Smooth muscle cell (in vitro differentiated cells): ENCODE measurements at regions not wholly inside any gene's neighbourhood (a gene's known extent, or its start where the extent isn't known, plus 50 kb on each side); places are given as distances from the start of the nearest gene placed in this dataset.

Experiments
- DNase-seq: peaks from one replicate; lab custom pipeline; 2025; ENCODE audit not compliant: unreplicated experiment; lab: John Stamatoyannopoulos, UW
- H2AFZ ChIP-seq: fragments of 200-600 bp; sonication (generic); 2 replicates; pipeline ENCODE4 v1.6.0; 2016; ENCODE audit warnings: antibody characterized with exemption, low read depth, mild to moderate bottlenecking
- H3F3A ChIP-seq: fragments of 200-600 bp; sonication (generic); 2 replicates; pipeline ENCODE4 v1.6.0; 2017; ENCODE audit warnings: antibody characterized with exemption, low read depth
- H3K27ac ChIP-seq: fragments of 200-600 bp; sonication (generic); 2 replicates; pipeline ENCODE4 v1.5.1; 2016; ENCODE audit warnings: low read depth, mild to moderate bottlenecking
- H3K27me3 ChIP-seq: fragments of 200-600 bp; sonication (generic); 2 replicates; pipeline ENCODE4 v1.6.1; 2016; ENCODE audit warnings: low read depth, mild to moderate bottlenecking
- H3K36me3 ChIP-seq: fragments of 200-600 bp; sonication (generic); 2 replicates; pipeline ENCODE4 v1.5.1; 2016; ENCODE audit warnings: low read depth
- H3K4me1 ChIP-seq: fragments of 200-600 bp; sonication (generic); 2 replicates; pipeline ENCODE4 v1.5.1; 2016; ENCODE audit warnings: low read depth
- H3K4me2 ChIP-seq: fragments of 200-600 bp; sonication (generic); 2 replicates; pipeline ENCODE4 v1.6.0; 2016; ENCODE audit warnings: mild to moderate bottlenecking
- H3K4me3 ChIP-seq: fragments of 200-600 bp; sonication (generic); 2 replicates; pipeline ENCODE4 v1.5.1; 2016; ENCODE audit warnings: mild to moderate bottlenecking
- H3K79me2 ChIP-seq: fragments of 200-600 bp; sonication (generic); 2 replicates; pipeline ENCODE4 v1.6.0; 2016; ENCODE audit warnings: low read depth, mild to moderate bottlenecking
- H3K9ac ChIP-seq: fragments of 200-600 bp; sonication (generic); 2 replicates; pipeline ENCODE4 v1.6.0; 2016; ENCODE audit warnings: low read depth
- H3K9me3 ChIP-seq: fragments of 200-600 bp; sonication (generic); replicated peaks from 2 replicates; pipeline ENCODE4 v1.5.1; 2016; ENCODE audit warnings: low read depth
- H4K20me1 ChIP-seq: fragments of 200-600 bp; sonication (generic); 2 replicates; pipeline ENCODE4 v1.6.0; 2016; ENCODE audit warnings: low read depth
- CTCF ChIP-seq: fragments of 200-600 bp; sonication (generic); IDR thresholded peaks from 2 replicates; pipeline ENCODE4 v1.5.1; 2017; ENCODE audit warnings: borderline replicate concordance, mild to moderate bottlenecking, antibody characterized with exemption; ENCODE audit not compliant: insufficient read depth, poor library complexity, severe bottlenecking
- WGBS: methylation state at CpG from one replicate; pipeline ENCODE4 v1.1.7; 2016; ENCODE audit warnings: low lambda C conversion rate; 5-methylcytosine and 5-hydroxymethylcytosine counted together

GRCh38 chr21:35328856-35329455, 279.9 kb upstream of the RUNX1 start:
- 88% methylated on average over 6 of the region's 6 CpGs for WGBS
- Histone ChIP-seq H3K4me3 (no peak overlapping the region), H2AFZ (peak overlapping the region; percentile 14), H3K79me2 (no peaks in the 10 kb centered on the region), H3K27ac (no peak overlapping the region), H3F3A (peaks cover 12% of the 10 kb centered on the region), H3K36me3 (no peaks in the 10 kb centered on the region), H3K4me1 (peaks cover 17% of the 10 kb centered on the region), H3K27me3 (no peaks in the 10 kb centered on the region), H3K9me3 (no peaks in the 10 kb centered on the region), H3K4me2 (no peak overlapping the region), H4K20me1 (no peaks in the 10 kb centered on the region), H3K9ac (no peak overlapping the region)
- DNase-seq, result no peak
- TF ChIP-seq CTCF, result no peak

GRCh38 chr21:35326677-35327076, 277.6 kb upstream of the RUNX1 start:
- Histone ChIP-seq H3K9ac (no peak overlapping the region), H3K79me2 (no peaks in the 10 kb centered on the region), H3K27me3 (no peaks in the 10 kb centered on the region), H3K4me2 (peak overlapping the region; percentile 69), H2AFZ (no peak overlapping the region), H3K36me3 (no peaks in the 10 kb centered on the region), H3K4me1 (peaks cover 17% of the 10 kb centered on the region), H4K20me1 (no peaks in the 10 kb centered on the region), H3K4me3 (no peak overlapping the region), H3K27ac (peak overlapping the region; percentile 95), H3K9me3 (no peaks in the 10 kb centered on the region), H3F3A (peaks cover 16% of the 10 kb centered on the region)
- DNase-seq, result no peak
- 46% methylated on average over 2 of the region's 2 CpGs for WGBS
- TF ChIP-seq CTCF, result no peak

GRCh38 chr21:35325953-35326352, 276.9 kb upstream of the RUNX1 start:
- Histone ChIP-seq H3K4me3 (no peak overlapping the region), H3K79me2 (no peaks in the 10 kb centered on the region), H4K20me1 (no peaks in the 10 kb centered on the region), H3K27ac (peak overlapping the region; percentile 95), H3F3A (peaks cover 16% of the 10 kb centered on the region), H3K9me3 (no peaks in the 10 kb centered on the region), H3K4me1 (peaks cover 17% of the 10 kb centered on the region), H2AFZ (no peak overlapping the region), H3K4me2 (peak overlapping the region; percentile 69), H3K27me3 (no peaks in the 10 kb centered on the region), H3K9ac (peak overlapping the region; percentile 78), H3K36me3 (no peaks in the 10 kb centered on the region)
- WGBS, result 20% methylated on average over 2 of the region's 2 CpGs
- TF ChIP-seq CTCF, result no peak
- DNase-seq, result no peak

GRCh38 chr21:35324372-35325220, 275.5 kb upstream of the RUNX1 start:
- Histone ChIP-seq H3K9me3 (no peaks in the 10 kb centered on the region), H3K4me3 (no peak overlapping the region), H3K4me2 (peak overlapping the region; percentile 69), H4K20me1 (no peaks in the 10 kb centered on the region), H3K27ac (peak overlapping the region; percentile 95), H3F3A (peaks cover 16% of the 10 kb centered on the region), H3K4me1 (peaks cover 17% of the 10 kb centered on the region), H2AFZ (peak overlapping the region; percentile 72), H3K9ac (peak overlapping the region; percentile 79), H3K79me2 (no peaks in the 10 kb centered on the region), H3K36me3 (no peaks in the 10 kb centered on the region), H3K27me3 (no peaks in the 10 kb centered on the region)
- TF ChIP-seq CTCF, result no peak
- WGBS, result 36% methylated on average over 14 of the region's 14 CpGs
- no peak for DNase-seq
